SK-N-SH (cell line): ENCODE measurements at regions not wholly inside any gene's neighbourhood (a gene's known extent, or its start where the extent isn't known, plus 50 kb on each side); places are given as distances from the start of the nearest gene placed in this dataset.

Experiments
- CTCF ChIA-PET: fragments of 300-600, 350-600 bp; formaldehyde crosslinking; extraction: SDS; loops from one replicate; lab custom pipeline; 2021; lab: Yijun Ruan, JAX
- POLR2A ChIA-PET: fragments of 350-600 bp; sonication (Branson Sonifier 250); formaldehyde crosslinking; extraction: SDS; loops from one replicate; lab custom pipeline; 2020; ENCODE audit warnings: antibody characterized with exemption, inconsistent platforms; lab: Yijun Ruan, JAX
- DNase-seq: peaks from one replicate; pipeline ENCODE4 v3.0.0; 2012
- H2AFZ ChIP-seq: fragments of 200-600 bp; sonication (generic); 2 replicates; pipeline ENCODE4 v1.8.1; 2016; ENCODE audit warnings: antibody characterized with exemption, mild to moderate bottlenecking, low read depth
- H3F3A ChIP-seq: fragments of 200-600 bp; sonication (generic); replicated peaks from 2 replicates; pipeline ENCODE3; 2016; ENCODE audit warnings: antibody characterized with exemption, mild to moderate bottlenecking; ENCODE audit not compliant: insufficient read depth
- H3K27ac ChIP-seq, 2 experiments: fragments of 200-500 bp in 1 of 2; fragments of 200-600 bp in 1 of 2; sonication (Bioruptor generic) in 1 of 2; sonication (generic), shearing (Covaris generic) in 1 of 2; 2 replicates each; pipeline versions ENCODE4 v1.5.1 to v1.6.1; 2014 to 2016; ENCODE audit warnings: low read depth in 2 of 2, inconsistent platforms in 1 of 2, low read length in 1 of 2, mild to moderate bottlenecking in 1 of 2, mixed read lengths in 1 of 2
- H3K27me3 ChIP-seq: fragments of 200-600 bp; sonication (generic), shearing (Covaris generic); 2 replicates; pipeline ENCODE4 v1.6.1; 2016; ENCODE audit warnings: mixed run types; ENCODE audit not compliant: insufficient read depth
- H3K36me3 ChIP-seq, 2 experiments: fragments of 200-500 bp in 1 of 2; fragments of 200-600 bp in 1 of 2; sonication (Bioruptor generic) in 1 of 2; sonication (generic) in 1 of 2; replicated peaks in 1 of 2; 2 replicates each; pipeline versions ENCODE3 to v1.5.1; 2014 to 2016; ENCODE audit warnings: low read length in 1 of 2, mild to moderate bottlenecking in 1 of 2; ENCODE audit not compliant: insufficient read depth in 2 of 2, control insufficient read depth in 1 of 2
- H3K4me1 ChIP-seq, 2 experiments: fragments of 200-500 bp in 1 of 2; fragments of 200-600 bp in 1 of 2; sonication (Bioruptor generic) in 1 of 2; sonication (generic), shearing (Covaris generic) in 1 of 2; 2 replicates each; pipeline versions ENCODE4 v1.5.1 to v1.6.1; 2014 to 2016; ENCODE audit warnings: low read depth in 1 of 2, low read length in 1 of 2, mixed run types in 1 of 2; ENCODE audit not compliant: insufficient read depth in 2 of 2, control insufficient read depth in 1 of 2
- H3K4me2 ChIP-seq: fragments of 200-600 bp; sonication (generic), shearing (Covaris generic); 2 replicates; pipeline ENCODE4 v1.6.1; 2017; ENCODE audit warnings: mixed run types
- H3K4me3 ChIP-seq, 2 experiments: fragments of 200-500 bp in 1 of 2; fragments of 200-600 bp in 1 of 2; sonication (Bioruptor generic) in 1 of 2; sonication (generic), shearing (Covaris generic) in 1 of 2; 2 replicates each; pipeline versions ENCODE4 v1.5.1 to v1.8.1; 2014 to 2016; ENCODE audit warnings: low read depth in 2 of 2, inconsistent platforms in 1 of 2, low read length in 1 of 2, mild to moderate bottlenecking in 1 of 2, mixed read lengths in 1 of 2, moderate library complexity in 1 of 2
- H3K79me2 ChIP-seq: fragments of 200-600 bp; sonication (generic); 2 replicates; pipeline ENCODE4 v1.8.1; 2017; ENCODE audit warnings: mild to moderate bottlenecking; ENCODE audit not compliant: insufficient read depth
- H3K9ac ChIP-seq: fragments of 200-600 bp; sonication (generic); 2 replicates; pipeline ENCODE4 v1.6.1; 2017; ENCODE audit warnings: mixed run types
- H3K9me2 ChIP-seq: fragments of 200-600 bp; sonication (generic); 2 replicates; pipeline ENCODE4 v1.6.1; 2017; ENCODE audit warnings: mixed run types
- H3K9me3 ChIP-seq: fragments of 200-600 bp; sonication (generic); 2 replicates; pipeline ENCODE4 v1.6.1; 2017; ENCODE audit warnings: mixed run types, mild to moderate bottlenecking, moderate library complexity
- H4K20me1 ChIP-seq: fragments of 200-600 bp; sonication (generic); 2 replicates; pipeline ENCODE4 v1.6.1; 2017; ENCODE audit warnings: mild to moderate bottlenecking, mixed run types; ENCODE audit not compliant: insufficient read depth
- CHD2 ChIP-seq: fragments of 150-350 bp; IDR thresholded peaks from 2 replicates; pipeline ENCODE4 v1.6.1; 2018; ENCODE audit warnings: low read length; ENCODE audit not compliant: partially characterized antibody
- ELF1 ChIP-seq: IDR thresholded peaks from 2 replicates; pipeline ENCODE4 v1.4.0; 2012
- EP300 ChIP-seq, 2 experiments: IDR thresholded peaks; 2 replicates each; pipeline versions ENCODE4 v1.4.0 to v1.6.1; 2012; ENCODE audit warnings: borderline replicate concordance in 1 of 2, low read depth in 1 of 2, low read length in 1 of 2
- FOXJ3 ChIP-seq: sonication (generic); formaldehyde crosslinking; IDR thresholded peaks from 2 replicates; pipeline ENCODE4 v1.5.1; 2020; ENCODE audit warnings: mild to moderate bottlenecking, missing genetic modification reagents
- FOXM1 ChIP-seq: IDR thresholded peaks from 2 replicates; pipeline ENCODE4 v1.4.0; 2012; ENCODE audit warnings: low read depth, mild to moderate bottlenecking
- JUND ChIP-seq: IDR thresholded peaks from 2 replicates; pipeline ENCODE4 v1.4.0; 2012
- SMC3 ChIP-seq: IDR thresholded peaks from 2 replicates; pipeline ENCODE4 v1.6.1; 2012; ENCODE audit warnings: low read depth, low read length, improper control_type of control experiment
- TAF1 ChIP-seq: IDR thresholded peaks from 2 replicates; pipeline ENCODE4 v1.6.1; 2012; ENCODE audit warnings: low read depth, mild to moderate bottlenecking, low read length, moderate library complexity, borderline replicate concordance
- TCF12 ChIP-seq: IDR thresholded peaks from 2 replicates; pipeline ENCODE4 v1.4.0; 2012
- YY1 ChIP-seq: IDR thresholded peaks from 2 replicates; pipeline ENCODE4 v1.4.0; 2012; ENCODE audit warnings: low read depth, mild to moderate bottlenecking
- WGBS: methylation state at CpG from one replicate; pipeline ENCODE4 v1.1.6; 2017; ENCODE audit warnings: low lambda C conversion rate; 5-methylcytosine and 5-hydroxymethylcytosine counted together
- TF ChIP-seq, protein P1 (sequence below): fragments of 150-350 bp; IDR thresholded peaks from 2 replicates; pipeline ENCODE4 v1.6.1; 2016; ENCODE audit warnings: mild to moderate bottlenecking, low read depth, low read length
- TF ChIP-seq, protein P2 (sequence below): IDR thresholded peaks from 2 replicates; pipeline ENCODE4; 2012
- TF ChIP-seq, protein P3 (sequence below): fragments of 200-600 bp; sonication (generic); IDR thresholded peaks from 2 replicates; pipeline ENCODE4 v1.6.1; 2017; ENCODE audit warnings: antibody characterized with exemption, mild to moderate bottlenecking, moderate library complexity
- TF ChIP-seq, protein P4 (sequence below): IDR thresholded peaks from 2 replicates; pipeline ENCODE4 v1.6.1; 2012; ENCODE audit warnings: mild to moderate bottlenecking, low read depth, low read length, moderate library complexity

DNA sequence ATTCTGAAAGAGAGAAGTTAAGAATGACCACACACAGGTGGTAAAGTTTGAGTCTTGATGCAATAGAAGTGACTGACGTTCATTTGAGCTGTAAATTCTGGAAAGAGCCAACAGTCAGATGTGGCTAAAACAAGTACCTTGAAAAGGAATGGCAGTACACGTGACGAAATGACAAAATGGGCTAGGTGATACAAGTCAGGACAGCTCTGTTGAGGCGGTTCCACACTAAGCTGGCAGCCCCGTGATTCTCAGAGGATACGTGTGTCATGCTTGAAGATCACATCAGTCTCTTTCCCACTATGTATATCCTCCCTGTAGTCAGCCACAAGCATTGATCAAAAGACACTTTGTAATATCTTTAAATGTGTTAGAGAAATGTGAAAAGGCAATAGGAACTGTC, 881.3 kb upstream of the ADGRL2 start:
- Histone ChIP-seq H3K36me3 (no peaks in the 10 kb centered on the region), H3K27me3 (no peaks in the 10 kb centered on the region), H2AFZ (no peak overlapping the region), H3K79me2 (no peaks in the 10 kb centered on the region), H4K20me1 (no peaks in the 10 kb centered on the region), H3K9me2 (no peaks in the 10 kb centered on the region), H3K27ac (no peak overlapping the region), H3K9me3 (no peaks in the 10 kb centered on the region), H3K4me1 (no peaks in the 10 kb centered on the region; a peak in 2 of 4 replicates), H3K4me2 (no peak overlapping the region), H3F3A (no peaks in the 10 kb centered on the region), H3K9ac (no peak overlapping the region), H3K4me3 (no peak overlapping the region)
- no peak for DNase-seq
- WGBS: 76% methylated on average over 6 of the region's 6 CpGs
- CTCF ChIA-PET: no interaction called here
- TF ChIP-seq EP300 (IDR thresholded peaks at IDR 0.05; ENCODE audit: borderline replicate concordance in 1 of 2, low read depth in 1 of 2, low read length in 1 of 2): no peak
- TF ChIP-seq, protein P1, sequence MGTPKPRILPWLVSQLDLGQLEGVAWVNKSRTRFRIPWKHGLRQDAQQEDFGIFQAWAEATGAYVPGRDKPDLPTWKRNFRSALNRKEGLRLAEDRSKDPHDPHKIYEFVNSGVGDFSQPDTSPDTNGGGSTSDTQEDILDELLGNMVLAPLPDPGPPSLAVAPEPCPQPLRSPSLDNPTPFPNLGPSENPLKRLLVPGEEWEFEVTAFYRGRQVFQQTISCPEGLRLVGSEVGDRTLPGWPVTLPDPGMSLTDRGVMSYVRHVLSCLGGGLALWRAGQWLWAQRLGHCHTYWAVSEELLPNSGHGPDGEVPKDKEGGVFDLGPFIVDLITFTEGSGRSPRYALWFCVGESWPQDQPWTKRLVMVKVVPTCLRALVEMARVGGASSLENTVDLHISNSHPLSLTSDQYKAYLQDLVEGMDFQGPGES: no peak
- no peak for TF ChIP-seq SMC3
- TF ChIP-seq JUND: no peak
- TF ChIP-seq, protein P2, sequence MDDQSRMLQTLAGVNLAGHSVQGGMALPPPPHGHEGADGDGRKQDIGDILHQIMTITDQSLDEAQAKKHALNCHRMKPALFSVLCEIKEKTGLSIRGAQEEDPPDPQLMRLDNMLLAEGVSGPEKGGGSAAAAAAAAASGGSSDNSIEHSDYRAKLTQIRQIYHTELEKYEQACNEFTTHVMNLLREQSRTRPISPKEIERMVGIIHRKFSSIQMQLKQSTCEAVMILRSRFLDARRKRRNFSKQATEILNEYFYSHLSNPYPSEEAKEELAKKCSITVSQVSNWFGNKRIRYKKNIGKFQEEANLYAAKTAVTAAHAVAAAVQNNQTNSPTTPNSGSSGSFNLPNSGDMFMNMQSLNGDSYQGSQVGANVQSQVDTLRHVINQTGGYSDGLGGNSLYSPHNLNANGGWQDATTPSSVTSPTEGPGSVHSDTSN: no peak
- TF ChIP-seq, protein P3, sequence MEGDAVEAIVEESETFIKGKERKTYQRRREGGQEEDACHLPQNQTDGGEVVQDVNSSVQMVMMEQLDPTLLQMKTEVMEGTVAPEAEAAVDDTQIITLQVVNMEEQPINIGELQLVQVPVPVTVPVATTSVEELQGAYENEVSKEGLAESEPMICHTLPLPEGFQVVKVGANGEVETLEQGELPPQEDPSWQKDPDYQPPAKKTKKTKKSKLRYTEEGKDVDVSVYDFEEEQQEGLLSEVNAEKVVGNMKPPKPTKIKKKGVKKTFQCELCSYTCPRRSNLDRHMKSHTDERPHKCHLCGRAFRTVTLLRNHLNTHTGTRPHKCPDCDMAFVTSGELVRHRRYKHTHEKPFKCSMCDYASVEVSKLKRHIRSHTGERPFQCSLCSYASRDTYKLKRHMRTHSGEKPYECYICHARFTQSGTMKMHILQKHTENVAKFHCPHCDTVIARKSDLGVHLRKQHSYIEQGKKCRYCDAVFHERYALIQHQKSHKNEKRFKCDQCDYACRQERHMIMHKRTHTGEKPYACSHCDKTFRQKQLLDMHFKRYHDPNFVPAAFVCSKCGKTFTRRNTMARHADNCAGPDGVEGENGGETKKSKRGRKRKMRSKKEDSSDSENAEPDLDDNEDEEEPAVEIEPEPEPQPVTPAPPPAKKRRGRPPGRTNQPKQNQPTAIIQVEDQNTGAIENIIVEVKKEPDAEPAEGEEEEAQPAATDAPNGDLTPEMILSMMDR: no peak
- no peak for TF ChIP-seq ELF1
- TF ChIP-seq, protein P4, sequence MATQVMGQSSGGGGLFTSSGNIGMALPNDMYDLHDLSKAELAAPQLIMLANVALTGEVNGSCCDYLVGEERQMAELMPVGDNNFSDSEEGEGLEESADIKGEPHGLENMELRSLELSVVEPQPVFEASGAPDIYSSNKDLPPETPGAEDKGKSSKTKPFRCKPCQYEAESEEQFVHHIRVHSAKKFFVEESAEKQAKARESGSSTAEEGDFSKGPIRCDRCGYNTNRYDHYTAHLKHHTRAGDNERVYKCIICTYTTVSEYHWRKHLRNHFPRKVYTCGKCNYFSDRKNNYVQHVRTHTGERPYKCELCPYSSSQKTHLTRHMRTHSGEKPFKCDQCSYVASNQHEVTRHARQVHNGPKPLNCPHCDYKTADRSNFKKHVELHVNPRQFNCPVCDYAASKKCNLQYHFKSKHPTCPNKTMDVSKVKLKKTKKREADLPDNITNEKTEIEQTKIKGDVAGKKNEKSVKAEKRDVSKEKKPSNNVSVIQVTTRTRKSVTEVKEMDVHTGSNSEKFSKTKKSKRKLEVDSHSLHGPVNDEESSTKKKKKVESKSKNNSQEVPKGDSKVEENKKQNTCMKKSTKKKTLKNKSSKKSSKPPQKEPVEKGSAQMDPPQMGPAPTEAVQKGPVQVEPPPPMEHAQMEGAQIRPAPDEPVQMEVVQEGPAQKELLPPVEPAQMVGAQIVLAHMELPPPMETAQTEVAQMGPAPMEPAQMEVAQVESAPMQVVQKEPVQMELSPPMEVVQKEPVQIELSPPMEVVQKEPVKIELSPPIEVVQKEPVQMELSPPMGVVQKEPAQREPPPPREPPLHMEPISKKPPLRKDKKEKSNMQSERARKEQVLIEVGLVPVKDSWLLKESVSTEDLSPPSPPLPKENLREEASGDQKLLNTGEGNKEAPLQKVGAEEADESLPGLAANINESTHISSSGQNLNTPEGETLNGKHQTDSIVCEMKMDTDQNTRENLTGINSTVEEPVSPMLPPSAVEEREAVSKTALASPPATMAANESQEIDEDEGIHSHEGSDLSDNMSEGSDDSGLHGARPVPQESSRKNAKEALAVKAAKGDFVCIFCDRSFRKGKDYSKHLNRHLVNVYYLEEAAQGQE: no peak
- POLR2A ChIA-PET: no interaction called here

DNA sequence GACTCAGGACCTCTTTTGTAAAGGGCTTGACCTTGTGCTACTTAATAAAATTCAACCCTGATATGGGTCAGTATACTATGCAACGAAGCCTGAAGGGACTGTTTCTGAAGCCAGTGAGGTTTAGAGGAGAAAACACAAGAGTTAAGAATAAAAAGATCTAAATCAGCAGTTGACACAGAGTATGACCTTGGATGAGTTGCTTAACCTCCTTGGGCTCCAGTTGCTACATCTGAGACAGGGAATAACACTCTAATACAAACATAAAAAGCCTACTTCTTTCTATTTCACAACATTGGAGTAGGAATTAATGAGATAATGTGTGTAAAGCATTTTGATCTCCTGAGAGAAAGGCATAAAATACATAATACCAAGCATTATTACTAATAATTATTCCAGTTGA, 882.4 kb upstream of the ADGRL2 start:
- no peaks in the 10 kb centered on the region for H3K36me3 ChIP-seq
- ChIA-PET CTCF (no interaction called here), POLR2A (no interaction called here)
- no peak overlapping the region for H3K4me3 ChIP-seq
- 19% methylated on average over 1 of the region's 1 CpG for WGBS
- H3K9me3 ChIP-seq: no peaks in the 10 kb centered on the region
- H2AFZ ChIP-seq: no peak overlapping the region
- no peak for DNase-seq
- no peaks in the 10 kb centered on the region for H3F3A ChIP-seq
- H4K20me1 ChIP-seq: no peaks in the 10 kb centered on the region
- H3K4me2 ChIP-seq: no peak overlapping the region
- no peaks in the 10 kb centered on the region for H3K79me2 ChIP-seq
- no peaks in the 10 kb centered on the region for H3K9me2 ChIP-seq
- H3K27ac ChIP-seq: no peak overlapping the region; a peak in 1 of 4 replicates
- no peaks in the 10 kb centered on the region; a peak in 2 of 4 replicates for H3K4me1 ChIP-seq
- no peak overlapping the region for H3K9ac ChIP-seq
- no peaks in the 10 kb centered on the region for H3K27me3 ChIP-seq
- TF ChIP-seq YY1 (no peak), CHD2 (no peak), TCF12 (no peak), FOXM1 (no peak), TAF1 (no peak), FOXJ3 (CRISPR knock-in tag) (no peak)
- TF ChIP-seq, protein P4: no peak
- TF ChIP-seq, protein P3: no peak
